Hepatocyte (in vitro differentiated cells): ENCODE measurements at regions not wholly inside any gene's neighbourhood (a gene's known extent, or its start where the extent isn't known, plus 50 kb on each side); places are given as distances from the start of the nearest gene placed in this dataset.

Experiments used
- DNase-seq: peaks from one replicate; pipeline ENCODE4 v3.0.0-alpha.2; 2016; ENCODE audit warnings: low spot score
- H2AFZ ChIP-seq: fragments of 200-600 bp; sonication (generic); 2 replicates; pipeline ENCODE4 v1.6.0; 2016; ENCODE audit warnings: antibody characterized with exemption, mild to moderate bottlenecking
- H3K27ac ChIP-seq: fragments of 200-600 bp; sonication (generic); 2 replicates; pipeline ENCODE4 v1.5.1; 2016; ENCODE audit warnings: mild to moderate bottlenecking
- H3K27me3 ChIP-seq: fragments of 200-600 bp; sonication (generic); 2 replicates; pipeline ENCODE4 v1.6.1; 2016
- H3K36me3 ChIP-seq: fragments of 200-600 bp; sonication (generic); replicated peaks from 2 replicates; pipeline ENCODE4 v1.5.1; 2016; ENCODE audit warnings: low read depth; ENCODE audit not compliant: insufficient read depth
- H3K4me1 ChIP-seq: fragments of 200-600 bp; sonication (generic); 2 replicates; pipeline ENCODE4 v1.5.1; 2016; ENCODE audit warnings: mild to moderate bottlenecking, moderate library complexity; ENCODE audit not compliant: insufficient read depth
- H3K4me2 ChIP-seq: fragments of 200-600 bp; sonication (generic); 2 replicates; pipeline ENCODE4 v1.6.0; 2016
- H3K4me3 ChIP-seq: fragments of 200-600 bp; sonication (generic); 2 replicates; pipeline ENCODE4 v1.5.1; 2016; ENCODE audit warnings: mild to moderate bottlenecking
- H3K79me2 ChIP-seq: fragments of 200-600 bp; sonication (generic); 2 replicates; pipeline ENCODE4 v1.6.0; 2017; ENCODE audit warnings: mild to moderate bottlenecking
- H3K9me2 ChIP-seq: fragments of 200-600 bp; sonication (generic); replicated peaks from 2 replicates; pipeline ENCODE4 v1.6.0; 2017; ENCODE audit warnings: mild to moderate bottlenecking; ENCODE audit not compliant: insufficient read depth
- H3K9me3 ChIP-seq: fragments of 200-600 bp; sonication (generic); 2 replicates; pipeline ENCODE4 v1.5.1; 2016; ENCODE audit warnings: low read depth, mild to moderate bottlenecking
- H4K20me1 ChIP-seq: fragments of 200-600 bp; sonication (generic); 2 replicates; pipeline ENCODE4 v1.6.0; 2016; ENCODE audit warnings: mild to moderate bottlenecking; ENCODE audit not compliant: insufficient read depth, poor library complexity, severe bottlenecking
- EZH2 ChIP-seq: fragments of 200-600 bp; sonication (generic); IDR thresholded peaks from 2 replicates; pipeline ENCODE4 v1.6.1; 2016; ENCODE audit warnings: antibody characterized with exemption, mild to moderate bottlenecking, borderline replicate concordance
- EZH2phosphoT487 ChIP-seq: fragments of 200-600 bp; sonication (generic); IDR thresholded peaks from one replicate; pipeline ENCODE4 v1.6.1; 2018; ENCODE audit warnings: antibody characterized with exemption, mild to moderate bottlenecking, low read depth, moderate library complexity; ENCODE audit not compliant: unreplicated experiment, severe bottlenecking
- WGBS: methylation state at CpG from one replicate; pipeline ENCODE4 v1.1.6; 2016; ENCODE audit warnings: low lambda C conversion rate; ENCODE audit errors: missing lambda C conversion rate; 5-methylcytosine and 5-hydroxymethylcytosine counted together
- TF ChIP-seq, protein P1 (sequence below): fragments of 200-600 bp; sonication (generic); IDR thresholded peaks from 2 replicates; pipeline ENCODE4 v1.5.1; 2016; ENCODE audit warnings: antibody characterized with exemption, mild to moderate bottlenecking; ENCODE audit not compliant: poor library complexity

DNA sequence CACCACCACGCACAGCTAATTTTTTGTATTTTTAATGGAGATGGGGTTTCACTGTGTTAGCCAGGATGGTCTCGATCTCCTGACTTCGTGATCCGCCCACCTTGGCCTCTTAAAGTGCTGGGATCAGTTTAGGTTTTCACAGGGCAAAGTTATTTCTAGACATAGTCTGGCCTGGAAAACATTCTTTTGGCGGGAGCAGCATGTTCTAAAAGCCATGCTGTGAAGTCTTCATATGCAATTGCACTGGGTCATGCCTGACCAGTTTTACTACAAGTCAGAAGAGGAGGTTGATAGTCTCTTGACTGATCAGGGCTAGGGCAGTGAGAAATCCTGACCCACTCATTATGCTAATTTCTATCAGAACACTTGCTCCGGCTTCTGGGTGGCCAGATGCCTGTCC is 131.6 kb upstream of the POU3F1 start:
- no peaks in the 10 kb centered on the region for H3K79me2 ChIP-seq
- DNase-seq = no peak
- H3K9me2 ChIP-seq = no peaks in the 10 kb centered on the region
- no peaks in the 10 kb centered on the region for H4K20me1 ChIP-seq
- 89% methylated on average over 6 of the region's 6 CpGs for WGBS
- no peak overlapping the region for H3K4me2 ChIP-seq
- H3K4me1 ChIP-seq = no peaks in the 10 kb centered on the region
- H3K4me3 ChIP-seq = no peak overlapping the region
- no peak overlapping the region for H2AFZ ChIP-seq
- H3K27ac ChIP-seq = no peak overlapping the region
- H3K9me3 ChIP-seq = no peaks in the 10 kb centered on the region
- no peaks in the 10 kb centered on the region for H3K27me3 ChIP-seq
- H3K36me3 ChIP-seq = no peaks in the 10 kb centered on the region
- TF ChIP-seq EZH2phosphoT487 (no peak), EZH2 (no peak)
- TF ChIP-seq, protein P1, sequence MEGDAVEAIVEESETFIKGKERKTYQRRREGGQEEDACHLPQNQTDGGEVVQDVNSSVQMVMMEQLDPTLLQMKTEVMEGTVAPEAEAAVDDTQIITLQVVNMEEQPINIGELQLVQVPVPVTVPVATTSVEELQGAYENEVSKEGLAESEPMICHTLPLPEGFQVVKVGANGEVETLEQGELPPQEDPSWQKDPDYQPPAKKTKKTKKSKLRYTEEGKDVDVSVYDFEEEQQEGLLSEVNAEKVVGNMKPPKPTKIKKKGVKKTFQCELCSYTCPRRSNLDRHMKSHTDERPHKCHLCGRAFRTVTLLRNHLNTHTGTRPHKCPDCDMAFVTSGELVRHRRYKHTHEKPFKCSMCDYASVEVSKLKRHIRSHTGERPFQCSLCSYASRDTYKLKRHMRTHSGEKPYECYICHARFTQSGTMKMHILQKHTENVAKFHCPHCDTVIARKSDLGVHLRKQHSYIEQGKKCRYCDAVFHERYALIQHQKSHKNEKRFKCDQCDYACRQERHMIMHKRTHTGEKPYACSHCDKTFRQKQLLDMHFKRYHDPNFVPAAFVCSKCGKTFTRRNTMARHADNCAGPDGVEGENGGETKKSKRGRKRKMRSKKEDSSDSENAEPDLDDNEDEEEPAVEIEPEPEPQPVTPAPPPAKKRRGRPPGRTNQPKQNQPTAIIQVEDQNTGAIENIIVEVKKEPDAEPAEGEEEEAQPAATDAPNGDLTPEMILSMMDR = no peak

DNA sequence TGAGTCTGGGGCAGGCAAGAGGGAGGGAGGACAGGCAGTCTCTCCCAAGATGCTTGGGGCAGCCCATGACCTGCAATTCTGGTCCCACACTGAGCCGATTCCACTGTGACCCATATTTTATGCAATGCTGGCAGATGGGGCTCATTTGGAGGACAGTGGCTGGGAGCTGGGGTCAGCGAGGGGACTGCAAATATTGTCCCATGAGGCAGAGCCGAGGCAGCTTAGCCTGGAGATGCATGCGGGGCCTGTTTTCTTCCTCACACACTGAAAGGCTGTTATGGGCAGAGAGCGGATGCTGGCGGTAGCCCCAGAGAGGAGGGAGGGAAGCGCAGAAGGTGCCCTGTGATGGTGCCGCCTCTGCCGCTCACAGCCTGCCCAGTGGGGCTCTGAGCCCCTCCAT is 128.5 kb upstream of the POU3F1 start:
- Histone ChIP-seq H3K27me3 (no peaks in the 10 kb centered on the region), H2AFZ (no peak overlapping the region), H3K36me3 (no peaks in the 10 kb centered on the region), H3K27ac (no peak overlapping the region), H3K9me2 (no peaks in the 10 kb centered on the region), H3K4me3 (no peak overlapping the region), H3K4me1 (no peaks in the 10 kb centered on the region), H3K79me2 (no peaks in the 10 kb centered on the region), H3K4me2 (no peak overlapping the region), H3K9me3 (no peaks in the 10 kb centered on the region), H4K20me1 (no peaks in the 10 kb centered on the region)
- TF ChIP-seq, protein P1 = no peak
- TF ChIP-seq EZH2phosphoT487 (no peak), EZH2 (no peak)
- no peak for DNase-seq
- 85% methylated on average over 9 of the region's 9 CpGs for WGBS

DNA sequence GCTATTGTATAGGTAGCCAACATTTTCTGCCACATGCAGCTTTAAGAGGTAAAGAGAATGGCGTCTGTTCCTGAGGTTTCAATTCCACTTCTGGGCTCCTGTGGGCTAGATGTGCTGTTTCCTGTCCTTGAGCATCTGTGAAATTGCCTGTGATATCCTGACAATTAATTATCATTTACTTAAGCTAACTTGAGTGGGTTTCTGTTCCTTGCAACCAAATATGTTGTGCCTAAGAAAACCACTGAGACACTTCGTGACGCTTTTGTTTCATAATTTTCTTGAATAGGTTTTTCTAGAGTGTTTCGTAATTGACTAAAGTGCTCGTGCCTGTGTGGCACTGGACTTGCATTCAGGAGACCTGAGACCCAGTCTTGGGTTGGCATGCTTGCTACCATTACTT is 127.3 kb upstream of the POU3F1 start:
- H3K79me2 ChIP-seq = no peaks in the 10 kb centered on the region
- DNase-seq = no peak
- no peak overlapping the region for H3K4me3 ChIP-seq
- H3K27ac ChIP-seq = no peak overlapping the region
- no peak overlapping the region for H3K4me2 ChIP-seq
- no peaks in the 10 kb centered on the region for H3K9me3 ChIP-seq
- H4K20me1 ChIP-seq = no peaks in the 10 kb centered on the region
- WGBS = 91% methylated on average over 5 of the region's 5 CpGs
- H2AFZ ChIP-seq = no peak overlapping the region
- no peaks in the 10 kb centered on the region for H3K27me3 ChIP-seq
- no peak for TF ChIP-seq EZH2
- TF ChIP-seq, protein P1 = no peak
- no peak for TF ChIP-seq EZH2phosphoT487
- H3K9me2 ChIP-seq = no peaks in the 10 kb centered on the region
- H3K36me3 ChIP-seq = no peaks in the 10 kb centered on the region
- H3K4me1 ChIP-seq = no peaks in the 10 kb centered on the region

DNA sequence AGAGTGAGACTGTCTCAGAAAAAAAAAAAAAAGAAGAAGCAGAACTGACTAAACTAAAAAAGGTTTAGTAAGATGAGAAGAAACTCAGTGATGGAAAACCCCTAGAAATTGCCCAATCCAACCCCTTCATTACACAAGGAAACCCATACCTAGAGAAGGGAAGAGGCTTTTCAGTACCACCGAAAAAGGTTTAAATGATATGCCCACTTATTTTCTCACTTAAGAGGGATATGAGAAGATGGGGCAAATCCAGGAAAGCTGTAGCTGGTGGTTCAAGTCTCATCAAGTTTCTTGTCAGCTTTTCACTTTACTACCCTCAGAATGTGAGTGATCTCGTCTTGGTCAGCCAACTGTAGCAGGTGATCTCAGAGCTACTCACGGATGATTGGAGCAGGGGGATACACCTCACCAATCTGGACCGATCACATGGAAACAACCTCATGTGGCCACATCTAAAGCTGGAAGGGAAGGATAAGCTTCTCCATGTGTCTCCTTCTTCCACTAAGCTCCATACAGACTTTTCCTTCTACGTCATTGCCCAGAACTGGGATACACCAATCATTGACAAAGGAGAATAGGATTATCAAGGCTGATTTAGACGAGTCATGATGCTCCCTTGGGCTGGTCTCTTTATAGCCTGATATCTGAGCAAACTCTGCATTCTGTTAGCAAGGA is 126.7 kb upstream of the POU3F1 start:
- no peaks in the 10 kb centered on the region for H3K27me3 ChIP-seq
- H3K4me1 ChIP-seq = no peaks in the 10 kb centered on the region
- H3K4me2 ChIP-seq = no peak overlapping the region
- DNase-seq = no peak
- no peaks in the 10 kb centered on the region for H3K79me2 ChIP-seq
- no peak overlapping the region for H3K27ac ChIP-seq
- no peaks in the 10 kb centered on the region for H4K20me1 ChIP-seq
- H3K4me3 ChIP-seq = no peak overlapping the region
- 85% methylated on average over 6 of the region's 6 CpGs for WGBS
- no peaks in the 10 kb centered on the region for H3K9me2 ChIP-seq
- H3K36me3 ChIP-seq = no peaks in the 10 kb centered on the region
- TF ChIP-seq EZH2phosphoT487 = no peak
- TF ChIP-seq EZH2 = no peak
- TF ChIP-seq, protein P1 = no peak
- H3K9me3 ChIP-seq = no peaks in the 10 kb centered on the region
- H2AFZ ChIP-seq = no peak overlapping the region
